HG03095 (cell line): ENCODE measurements at regions not wholly inside any gene's neighbourhood (a gene's known extent, or its start where the extent isn't known, plus 50 kb on each side); places are given as distances from the start of the nearest gene placed in this dataset.

Source experiments
- ATAC-seq: cut with Tn5 transposase; IDR thresholded peaks from one replicate; pipeline ENCODE4 v1.9.1; 2021; ENCODE audit warnings: moderate library complexity; ENCODE audit not compliant: unreplicated experiment

- no peak for ATAC-seq
These were observed 838.4 kb downstream of the QKI start for GRCh38 chr6:164252948-164253347.

DNA sequence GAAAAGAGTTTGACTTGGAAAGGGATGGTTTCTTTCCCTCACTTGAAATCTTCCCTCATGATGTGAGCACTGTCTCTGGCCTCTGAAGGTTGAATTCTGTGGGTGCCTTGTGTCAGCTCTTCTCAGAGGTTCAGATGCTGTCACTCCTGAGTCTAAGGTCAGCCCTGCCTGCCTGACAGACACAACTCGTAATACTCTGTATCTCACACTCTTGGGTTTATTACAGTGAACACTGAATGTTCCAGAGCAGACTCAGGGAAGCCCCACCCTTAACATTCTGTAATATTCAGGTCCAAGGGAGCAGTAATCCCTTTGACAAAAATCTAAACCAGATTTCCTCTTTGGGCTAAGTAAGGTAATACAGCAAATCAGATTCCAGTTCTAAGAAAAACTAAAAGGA, 837.8 kb downstream of the QKI start:
- no peak for ATAC-seq

DNA sequence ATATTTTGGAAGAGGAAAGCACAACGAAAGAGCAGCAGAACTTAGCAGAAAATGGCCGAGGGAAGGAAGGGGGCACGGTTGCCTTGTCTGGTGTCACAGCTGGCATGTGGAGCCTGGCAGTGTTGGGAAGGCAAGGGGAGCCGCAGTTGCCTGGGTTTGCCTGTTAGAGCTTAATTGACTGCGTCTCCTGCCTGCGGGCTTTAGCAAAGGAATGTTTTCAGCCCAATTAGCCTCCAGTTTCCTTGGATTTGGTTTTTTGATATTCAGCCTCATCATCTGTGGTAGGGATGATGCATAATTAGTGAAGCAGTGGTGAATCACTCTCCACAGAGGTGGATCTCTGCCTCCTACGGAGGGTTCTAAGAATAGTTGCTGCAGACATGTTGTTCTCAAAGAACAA, 832.6 kb downstream of the QKI start:
- ATAC-seq: no peak

GRCh38 chr6:164246082-164246481, 831.6 kb downstream of the QKI start:
- no peak for ATAC-seq

GRCh38 chr6:164243949-164244348, 829.4 kb downstream of the QKI start:
- no peak for ATAC-seq

- ATAC-seq: no peak
These were observed 828.6 kb downstream of the QKI start for GRCh38 chr6:164243012-164243610.

- ATAC-seq: no peak
These were observed 816.3 kb downstream of the QKI start for GRCh38 chr6:164230804-164231203.

GRCh38 chr6:164230259-164230658, 815.7 kb downstream of the QKI start:
- ATAC-seq: no peak

GRCh38 chr6:164229716-164230115, 815.2 kb downstream of the QKI start:
- no peak for ATAC-seq

GRCh38 chr6:164227952-164228522, 813.5 kb downstream of the QKI start:
- no peak for ATAC-seq

- ATAC-seq: no peak
These were observed 802.3 kb downstream of the QKI start for GRCh38 chr6:164216839-164217238.

DNA sequence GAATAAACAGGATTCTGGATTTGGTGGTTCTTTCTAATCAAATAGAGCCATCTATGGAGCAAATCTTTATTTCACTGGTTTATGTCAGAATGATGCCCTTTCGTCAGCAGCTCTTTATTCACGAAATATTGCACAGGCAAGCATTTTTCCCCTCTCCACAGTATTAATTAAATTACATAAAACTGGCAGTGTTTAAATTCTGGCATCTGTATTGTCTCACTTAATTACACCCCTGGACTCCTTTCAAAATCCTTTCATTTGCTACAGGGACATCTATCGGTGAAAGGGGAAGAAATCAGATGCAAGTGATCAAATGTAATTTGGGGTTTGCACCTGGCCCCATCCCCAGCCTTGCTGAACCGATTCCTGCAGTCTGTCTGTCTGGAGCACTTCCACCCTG, 801.9 kb downstream of the QKI start:
- no peak for ATAC-seq

- ATAC-seq: no peak
These were observed 799.5 kb downstream of the QKI start for GRCh38 chr6:164214066-164214465.

- ATAC-seq: no peak
These were observed 796.7 kb downstream of the QKI start for GRCh38 chr6:164211254-164211653.

DNA sequence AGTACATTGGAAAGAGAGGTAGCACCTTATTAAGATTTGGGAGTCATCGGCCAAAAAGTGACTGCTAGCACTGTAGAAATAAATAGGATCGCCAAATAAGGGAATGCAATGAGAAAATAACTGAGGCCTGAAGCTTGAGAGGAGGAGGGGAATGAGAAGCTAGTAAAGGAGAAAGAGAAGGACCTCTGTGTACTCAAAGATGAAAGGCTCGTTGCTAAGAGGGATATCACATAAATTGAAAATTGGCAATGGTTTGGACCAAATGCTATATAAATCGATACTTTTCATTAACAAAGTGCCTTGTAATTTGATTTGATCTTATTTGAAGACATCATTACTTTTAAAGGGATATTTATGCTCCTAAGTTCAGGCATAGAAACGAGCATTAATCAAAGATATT, 796.3 kb downstream of the QKI start:
- ATAC-seq: no peak

- ATAC-seq: no peak
These were observed 795.8 kb downstream of the QKI start for GRCh38 chr6:164210323-164210722.

GRCh38 chr6:164208371-164208770, 793.9 kb downstream of the QKI start:
- no peak for ATAC-seq

- no peak for ATAC-seq
These were observed 792.4 kb downstream of the QKI start for GRCh38 chr6:164206807-164207423.

DNA sequence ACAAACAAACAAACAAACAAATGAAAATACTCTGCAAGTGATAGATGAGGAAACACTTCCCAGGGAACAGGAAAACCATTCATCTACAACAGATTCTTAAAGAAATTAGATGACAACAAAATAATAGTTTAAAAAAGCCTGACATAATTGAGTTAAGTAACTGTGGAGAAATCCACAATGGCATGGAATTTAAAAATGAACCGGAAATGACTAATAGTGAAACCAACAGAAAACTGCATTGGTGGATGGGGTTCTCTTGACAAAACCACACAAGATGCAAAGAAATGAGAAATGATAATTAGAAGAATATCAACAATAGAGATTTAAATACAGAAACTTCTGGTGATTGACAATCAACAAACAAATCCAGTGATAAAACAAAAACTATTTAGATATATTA, 785.6 kb downstream of the QKI start:
- ATAC-seq: no peak

- ATAC-seq: no peak
These were observed 781.4 kb downstream of the QKI start for GRCh38 chr6:164195942-164196281.

DNA sequence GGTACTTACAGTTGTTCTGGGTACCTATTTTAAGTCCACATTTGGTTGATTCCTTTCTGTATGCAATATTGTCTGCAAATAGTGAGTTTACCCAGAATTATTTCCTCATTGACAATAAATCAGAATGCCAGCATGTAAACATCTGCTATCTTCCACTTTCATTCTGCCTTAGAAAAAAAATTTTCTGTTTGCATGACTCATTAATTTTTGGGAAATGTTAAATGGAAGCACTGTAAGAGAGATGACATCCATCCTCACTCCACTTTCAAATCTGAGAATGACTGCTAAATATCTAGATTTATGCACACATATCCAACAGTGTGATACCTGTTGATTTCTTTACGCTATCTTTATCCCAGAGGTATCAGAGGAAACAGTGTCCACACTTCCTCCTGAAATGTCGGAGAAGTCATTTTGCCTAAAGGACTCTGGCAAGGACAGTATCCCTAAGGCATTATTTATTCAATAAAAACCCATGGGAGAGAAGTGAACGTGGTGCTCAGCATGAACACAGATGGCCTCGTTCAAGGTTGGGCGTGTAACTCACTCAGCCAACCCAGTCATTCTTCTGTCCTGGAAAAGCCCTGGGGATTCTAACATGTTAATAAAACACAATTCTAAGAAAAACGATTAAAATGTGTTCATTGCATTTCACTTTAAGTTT, 780.9 kb downstream of the QKI start:
- ATAC-seq: no peak

GRCh38 chr6:164188861-164189260, 774.3 kb downstream of the QKI start:
- no peak for ATAC-seq
